ENCODE measurements at regions not wholly inside any gene's neighbourhood (a gene's known extent, or its start where the extent isn't known, plus 50 kb on each side); places are given as distances from the start of the nearest gene placed in this dataset.
"Not testable (repeated sequence)": the region's sequence is repeated elsewhere in the genome, so short reads cannot be mapped to it uniquely, and the experiment has no call there.

DNA sequence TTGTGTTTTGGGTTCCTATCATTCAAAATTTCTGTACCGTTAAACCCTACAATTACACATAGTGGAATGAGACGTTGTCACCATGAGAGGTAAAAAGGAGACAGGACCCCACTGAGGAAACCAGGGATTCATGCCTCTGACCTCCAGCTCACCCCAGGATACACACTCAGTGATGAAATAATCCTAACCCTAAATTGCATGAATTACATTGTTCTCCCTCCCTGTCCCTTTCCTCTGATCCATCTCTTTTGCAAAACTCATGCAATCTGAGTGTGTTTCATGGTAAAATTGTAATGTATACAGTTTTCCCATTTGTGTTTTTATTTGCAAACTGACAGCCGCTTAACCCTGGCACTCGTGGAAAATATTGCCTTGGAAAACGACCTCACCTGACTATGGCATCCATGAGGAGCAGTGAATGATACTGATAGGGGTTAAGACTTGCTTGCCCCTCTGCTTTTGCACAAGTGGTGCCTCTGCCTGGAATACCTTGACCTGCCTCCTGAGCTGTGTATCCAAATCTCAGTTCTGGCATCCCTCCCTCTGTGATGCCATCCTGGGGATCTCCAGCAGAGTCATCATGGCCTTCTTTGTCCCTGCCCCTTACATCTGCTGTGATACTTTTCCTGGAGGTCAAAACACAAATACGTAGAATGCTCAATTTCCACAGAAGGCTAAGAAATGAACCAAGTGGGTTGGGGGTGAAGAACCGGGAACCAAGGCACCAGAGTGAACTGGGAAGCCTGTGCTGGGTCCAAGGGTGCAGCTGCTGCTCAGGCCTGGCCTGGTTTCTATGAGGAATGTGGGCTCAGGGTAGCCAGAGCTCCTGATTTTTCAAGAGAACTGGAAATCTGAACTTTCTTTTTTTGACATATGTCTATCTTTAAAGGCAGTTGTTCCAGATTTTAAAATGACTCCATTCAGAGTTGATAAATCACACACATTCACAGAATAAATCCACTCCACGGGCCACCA lies 211.6 kb upstream of the ZNF217 start:
- Histone ChIP-seq H3K4me1 (peaks cover 4% of the 10 kb centered on the region), H3K27me3 (no peaks in the 10 kb centered on the region), H3K9me3 (no peaks in the 10 kb centered on the region), H3K27ac (no peak overlapping the region), H3K4me3 (no peak overlapping the region), H3K36me3 (no peaks in the 10 kb centered on the region)
- no peak for DNase-seq (ENCODE audit: extremely low spot score in 2 of 2)
- no peak for TF ChIP-seq POLR2AphosphoS5 (IDR thresholded peaks at IDR 0.05; ENCODE audit: insufficient read depth in 1 of 2, low read depth in 1 of 2)
- TF ChIP-seq, protein P1, sequence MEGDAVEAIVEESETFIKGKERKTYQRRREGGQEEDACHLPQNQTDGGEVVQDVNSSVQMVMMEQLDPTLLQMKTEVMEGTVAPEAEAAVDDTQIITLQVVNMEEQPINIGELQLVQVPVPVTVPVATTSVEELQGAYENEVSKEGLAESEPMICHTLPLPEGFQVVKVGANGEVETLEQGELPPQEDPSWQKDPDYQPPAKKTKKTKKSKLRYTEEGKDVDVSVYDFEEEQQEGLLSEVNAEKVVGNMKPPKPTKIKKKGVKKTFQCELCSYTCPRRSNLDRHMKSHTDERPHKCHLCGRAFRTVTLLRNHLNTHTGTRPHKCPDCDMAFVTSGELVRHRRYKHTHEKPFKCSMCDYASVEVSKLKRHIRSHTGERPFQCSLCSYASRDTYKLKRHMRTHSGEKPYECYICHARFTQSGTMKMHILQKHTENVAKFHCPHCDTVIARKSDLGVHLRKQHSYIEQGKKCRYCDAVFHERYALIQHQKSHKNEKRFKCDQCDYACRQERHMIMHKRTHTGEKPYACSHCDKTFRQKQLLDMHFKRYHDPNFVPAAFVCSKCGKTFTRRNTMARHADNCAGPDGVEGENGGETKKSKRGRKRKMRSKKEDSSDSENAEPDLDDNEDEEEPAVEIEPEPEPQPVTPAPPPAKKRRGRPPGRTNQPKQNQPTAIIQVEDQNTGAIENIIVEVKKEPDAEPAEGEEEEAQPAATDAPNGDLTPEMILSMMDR (IDR thresholded peaks at IDR 0.05), result no peak
- intact Hi-C loops (cut with DNase I), result no loop called here

DNA sequence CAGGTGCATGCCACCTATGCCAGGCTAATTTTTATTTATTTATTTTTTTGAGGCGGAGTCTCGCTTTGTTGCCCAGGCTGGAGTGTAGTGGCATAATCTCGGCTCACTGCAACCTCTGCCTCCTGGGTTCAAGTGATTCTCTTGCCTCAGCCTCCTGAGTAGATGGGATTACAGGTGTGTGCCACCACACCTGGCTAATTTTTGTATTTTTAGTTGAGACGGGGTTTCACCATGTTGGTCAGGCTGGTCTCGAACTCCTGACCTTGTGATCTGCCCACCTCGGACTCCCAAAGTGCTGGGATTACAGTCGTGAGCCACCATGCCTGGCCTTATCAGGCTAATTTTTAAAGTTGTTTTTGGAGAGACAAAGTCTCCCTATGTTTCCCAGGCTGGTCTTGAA lies 210.7 kb upstream of the ZNF217 start:
- H3K36me3 ChIP-seq; intact Hi-C loops (cut with DNase I); H3K9me3 ChIP-seq; H3K27me3 ChIP-seq; H3K4me3 ChIP-seq; H3K27ac ChIP-seq; H3K4me1 ChIP-seq; DNase-seq (ENCODE audit: extremely low spot score in 2 of 2): not testable (repeated sequence)

DNA sequence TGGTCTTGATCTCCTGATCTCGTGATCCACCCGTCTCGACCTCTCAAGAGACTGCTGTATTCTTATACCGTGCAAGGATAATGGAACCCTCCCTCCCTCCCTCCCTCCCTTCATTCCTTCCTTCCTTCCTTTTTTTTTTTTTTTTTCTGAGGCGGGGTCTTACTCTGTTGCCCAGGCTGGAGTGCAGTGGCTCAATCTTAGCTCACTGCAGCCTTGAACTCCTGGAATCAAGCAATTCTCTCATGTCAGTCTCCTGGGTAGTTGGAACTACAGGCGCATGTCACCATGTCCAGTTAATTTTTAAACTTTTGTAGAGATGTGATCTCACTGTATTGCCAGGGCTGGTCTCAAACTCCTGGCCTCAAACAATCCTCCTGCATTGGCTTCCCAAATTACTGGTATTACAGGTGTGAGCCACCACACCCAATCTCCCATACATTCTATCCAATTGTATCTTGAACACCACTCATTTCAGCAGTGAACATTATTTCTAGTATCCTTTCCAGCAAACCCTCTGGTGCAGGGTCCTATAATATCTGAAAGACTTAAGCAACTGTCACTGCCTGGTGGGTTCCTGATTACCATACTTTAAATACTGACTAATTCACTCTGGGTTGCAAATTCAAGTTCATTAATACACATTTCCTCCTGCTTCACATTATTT lies 210.0 kb upstream of the ZNF217 start:
- Histone ChIP-seq H3K9me3 (no peaks in the 10 kb centered on the region), H3K27ac (no peak overlapping the region), H3K4me3 (no peak overlapping the region), H3K27me3 (no peaks in the 10 kb centered on the region), H3K4me1 (peaks cover 4% of the 10 kb centered on the region), H3K36me3 (no peaks in the 10 kb centered on the region)
- TF ChIP-seq POLR2AphosphoS5 (IDR thresholded peaks at IDR 0.05; ENCODE audit: insufficient read depth in 1 of 2, low read depth in 1 of 2) (no peak), POLR2A (IDR thresholded peaks at IDR 0.05) (no peak)
- TF ChIP-seq, protein P1 (IDR thresholded peaks at IDR 0.05), result no peak
- intact Hi-C loops (cut with DNase I), result no loop called here
- no peak for DNase-seq (ENCODE audit: extremely low spot score in 2 of 2)

DNA sequence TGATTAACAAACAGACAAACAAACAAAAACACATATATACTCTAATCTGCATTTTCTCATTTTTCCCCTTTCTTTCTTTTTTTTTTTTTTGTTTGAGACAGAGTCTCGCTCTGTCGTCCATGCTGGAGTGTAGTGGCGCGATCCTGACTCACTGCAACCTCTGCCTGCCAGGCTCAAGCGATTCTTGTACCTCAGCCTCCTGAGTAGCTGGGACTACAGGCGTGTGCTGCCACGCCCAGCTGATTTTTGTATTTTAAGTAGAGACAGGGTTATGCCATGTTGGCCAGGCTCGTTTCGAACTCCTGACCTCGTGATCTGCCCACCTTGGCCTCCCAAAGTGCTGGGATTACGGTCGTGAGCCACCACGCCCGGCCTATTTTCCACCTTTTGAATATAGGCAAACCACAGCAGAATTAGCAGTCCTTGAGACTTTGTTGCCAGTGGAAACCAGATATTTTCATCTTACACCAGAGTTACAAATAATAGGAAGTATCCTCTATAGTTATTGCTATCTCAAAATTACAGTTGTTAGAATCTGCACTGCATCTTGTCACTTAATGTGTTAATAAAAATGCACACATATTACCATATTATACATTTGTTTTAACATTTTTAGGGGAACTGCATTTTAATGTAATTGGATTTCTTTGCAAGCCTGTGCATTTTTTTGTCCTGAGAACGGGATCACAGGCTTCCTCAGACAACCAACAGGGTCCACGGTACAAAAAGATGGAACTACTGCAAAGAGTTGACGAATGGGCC lies 208.2 kb upstream of the ZNF217 start:
- TF ChIP-seq POLR2A (IDR thresholded peaks at IDR 0.05), result no peak
- TF ChIP-seq POLR2AphosphoS5 (IDR thresholded peaks at IDR 0.05; ENCODE audit: insufficient read depth in 1 of 2, low read depth in 1 of 2), result no peak
- TF ChIP-seq, protein P1 (IDR thresholded peaks at IDR 0.05), result no peak
- H3K9me3 ChIP-seq, result no peaks in the 10 kb centered on the region
- H3K36me3 ChIP-seq, result no peaks in the 10 kb centered on the region
- H3K27me3 ChIP-seq, result no peaks in the 10 kb centered on the region
- no peak overlapping the region for H3K27ac ChIP-seq
- no peak for DNase-seq (ENCODE audit: extremely low spot score in 2 of 2)
- no peak overlapping the region for H3K4me3 ChIP-seq
- intact Hi-C loops (cut with DNase I), result no loop called here
- H3K4me1 ChIP-seq, result peaks cover 4% of the 10 kb centered on the region

DNA sequence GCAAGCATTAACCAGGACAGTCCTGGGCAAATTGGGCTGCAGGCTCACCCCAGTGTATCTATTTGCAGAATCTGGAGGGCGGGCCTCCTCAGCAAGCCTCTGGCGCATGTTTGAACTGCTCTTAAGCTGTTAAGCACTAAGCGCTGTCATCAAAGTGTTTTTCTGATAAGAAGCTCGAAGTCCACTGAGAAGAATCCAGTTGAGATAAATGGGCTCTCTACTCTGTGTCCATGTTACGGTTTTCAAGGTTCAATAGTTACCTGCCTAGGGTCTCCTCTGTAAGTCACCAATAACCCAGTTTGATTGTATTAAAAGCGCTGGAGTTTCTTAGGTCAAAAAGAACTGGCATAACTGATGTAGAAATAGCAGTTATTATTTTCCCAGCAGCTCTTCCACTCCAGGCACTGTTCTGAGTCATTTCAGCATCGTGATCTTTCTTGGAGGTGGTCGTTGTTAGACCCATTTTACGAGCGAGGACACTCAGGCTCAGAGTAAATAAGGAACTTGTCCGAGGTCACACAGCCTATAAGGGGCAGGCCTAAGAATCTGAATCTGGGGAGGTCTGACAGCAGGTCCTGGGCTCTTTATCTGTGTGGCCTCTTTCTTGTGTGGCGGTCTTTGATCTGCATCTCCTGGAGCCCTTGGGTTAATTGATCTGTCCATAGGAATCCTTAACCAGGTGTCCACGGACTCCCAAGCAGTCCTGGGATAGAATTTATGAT lies 207.4 kb upstream of the ZNF217 start:
- H3K27me3 ChIP-seq, result no peaks in the 10 kb centered on the region
- H3K4me1 ChIP-seq, result peaks cover 4% of the 10 kb centered on the region
- no peak overlapping the region for H3K4me3 ChIP-seq
- no peaks in the 10 kb centered on the region for H3K9me3 ChIP-seq
- no peak for TF ChIP-seq POLR2A (IDR thresholded peaks at IDR 0.05)
- no peaks in the 10 kb centered on the region for H3K36me3 ChIP-seq
- no peak for DNase-seq (ENCODE audit: extremely low spot score in 2 of 2)
- intact Hi-C loops (cut with DNase I), result no loop called here
- H3K27ac ChIP-seq, result no peak overlapping the region

Measured in vagina (tissue), 2 donors.